Esophagus squamous epithelium (tissue), 5 donors: ENCODE measurements at regions not wholly inside any gene's neighbourhood (a gene's known extent, or its start where the extent isn't known, plus 50 kb on each side); places are given as distances from the start of the nearest gene placed in this dataset.

Experiments
- DNase-seq: peaks from one replicate; lab custom pipeline; 2025; lab: John Stamatoyannopoulos, UW
- H3K27ac ChIP-seq, 4 donors: fragments of 200-600 bp; sonication (generic); one replicate each; pipeline ENCODE4 v1.5.1; 2016 to 2019; ENCODE audit warnings: mild to moderate bottlenecking in 1 of 4
- H3K27me3 ChIP-seq, 4 donors: fragments of 200-600 bp; sonication (generic); 1 replicate in 3 of 4; 2 replicates in 1 of 4; pipeline versions ENCODE4 v1.5.1 to v1.6.0; 2017 to 2021; ENCODE audit warnings: antibody characterized with exemption in 1 of 4
- H3K36me3 ChIP-seq, 3 donors: fragments of 200-600 bp; sonication (generic); one replicate each; pipeline ENCODE4 v1.5.1; 2016 to 2019
- H3K4me1 ChIP-seq, 3 donors: fragments of 200-600 bp; sonication (generic); one replicate each; pipeline ENCODE4 v1.5.1; 2017 to 2019
- H3K4me3 ChIP-seq, 4 donors: fragments of 200-600 bp; sonication (generic); 1 replicate in 3 of 4; 2 replicates in 1 of 4; pipeline ENCODE4 v1.5.1; 2016 to 2019; ENCODE audit warnings: mild to moderate bottlenecking in 2 of 4, moderate library complexity in 1 of 4
- H3K9me3 ChIP-seq, 3 donors: fragments of 200-600 bp; sonication (generic); one replicate each; pipeline ENCODE4 v1.5.1; 2016 to 2019
- CTCF ChIP-seq, 6 experiments: fragments of 450-650 bp in 4 of 6; fragments of 200-600 bp in 2 of 6; sonication (generic) in 2 of 6; IDR thresholded peaks; one replicate each; pipeline ENCODE4 v1.5.1; 2016 to 2019; ENCODE audit warnings: antibody characterized with exemption in 6 of 6, mild to moderate bottlenecking in 4 of 6, moderate library complexity in 4 of 6
- POLR2A ChIP-seq, 4 donors: fragments of 450-650 bp; IDR thresholded peaks; one replicate each; pipeline ENCODE4 v1.6.1; 2017; ENCODE audit warnings: antibody characterized with exemption in 4 of 4, mild to moderate bottlenecking in 4 of 4, moderate library complexity in 3 of 4
- whole genome bisulfite sequencing, 2 donors: methylation state at CpG; one replicate each; pipeline ENCODE4 v1.1.5; 2018; 5-methylcytosine and 5-hydroxymethylcytosine counted together
- intact Hi-C: fragments of 100-400 bp; cut with DNase I; formaldehyde crosslinking; loops from one replicate; pipeline ENCODE4 v1.15.0; 2022
- donor health status: DM: yes; HTN: yes; CAD: no.

DNA sequence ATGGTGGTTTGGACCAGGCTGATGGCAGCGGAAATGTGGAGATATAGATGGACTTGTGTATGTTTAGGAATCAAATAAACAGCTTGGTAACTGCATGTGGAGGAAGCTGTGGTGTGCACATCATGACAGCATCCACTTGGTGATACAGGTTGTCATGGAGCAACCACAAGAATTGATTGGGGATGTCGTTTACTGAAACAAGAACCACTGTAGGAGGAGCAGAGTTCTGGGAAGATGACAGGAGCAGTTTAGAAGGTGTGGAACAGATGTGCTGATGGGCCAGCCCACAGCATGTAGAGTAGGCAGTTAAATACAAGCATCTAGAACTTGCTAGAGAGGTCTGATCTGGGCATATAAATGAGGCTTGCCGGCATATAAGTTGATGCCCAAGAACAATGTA is 152.4 kb upstream of the SERPINE2 start:
- Histone ChIP-seq H3K4me3 (no peak overlapping the region), H3K9me3 (peaks cover 0 to 13% (median 0%) of the 10 kb centered on the region in 3 donors), H3K27me3 (no peaks in the 10 kb centered on the region), H3K27ac (no peak overlapping the region), H3K4me1 (no peaks in the 10 kb centered on the region), H3K36me3 (no peaks in the 10 kb centered on the region)
- intact Hi-C loops, result no loop called here
- no peak for DNase-seq
- WGBS, 2 donors, result 74 to 86% methylated on average over 3 of the region's 3 CpGs
- TF ChIP-seq CTCF (IDR thresholded peaks at IDR 0.05), result no peak
- no peak for TF ChIP-seq POLR2A (IDR thresholded peaks at IDR 0.05)

GRCh38 chr2:224190936-224191270 is 151.8 kb upstream of the SERPINE2 start:
- intact Hi-C loops, result no loop called here
- no peak for DNase-seq
- H3K9me3 ChIP-seq, result peaks cover 0 to 13% (median 0%) of the 10 kb centered on the region in 3 donors
- H3K27ac ChIP-seq, result no peak overlapping the region
- no peaks in the 10 kb centered on the region for H3K4me1 ChIP-seq
- H3K27me3 ChIP-seq, result no peaks in the 10 kb centered on the region
- 58 to 68% methylated on average over 2 of the region's 2 CpGs for WGBS, 2 donors
- no peaks in the 10 kb centered on the region for H3K36me3 ChIP-seq
- no peak for TF ChIP-seq POLR2A (IDR thresholded peaks at IDR 0.05)
- no peak for TF ChIP-seq CTCF (IDR thresholded peaks at IDR 0.05)
- no peak overlapping the region for H3K4me3 ChIP-seq

GRCh38 chr2:224190234-224190935 is 151.3 kb upstream of the SERPINE2 start:
- H3K27ac ChIP-seq, result no peak overlapping the region
- H3K4me1 ChIP-seq, result no peaks in the 10 kb centered on the region
- H3K4me3 ChIP-seq, result no peak overlapping the region
- no peaks in the 10 kb centered on the region for H3K36me3 ChIP-seq
- no peak for DNase-seq
- TF ChIP-seq POLR2A (IDR thresholded peaks at IDR 0.05) (no peak), CTCF (IDR thresholded peaks at IDR 0.05) (no peak)
- intact Hi-C loops, result no loop called here
- WGBS, 2 donors, result 52 to 82% methylated on average over 2 of the region's 2 CpGs
- peaks cover 0 to 13% (median 0%) of the 10 kb centered on the region in 3 donors for H3K9me3 ChIP-seq
- no peaks in the 10 kb centered on the region for H3K27me3 ChIP-seq

DNA sequence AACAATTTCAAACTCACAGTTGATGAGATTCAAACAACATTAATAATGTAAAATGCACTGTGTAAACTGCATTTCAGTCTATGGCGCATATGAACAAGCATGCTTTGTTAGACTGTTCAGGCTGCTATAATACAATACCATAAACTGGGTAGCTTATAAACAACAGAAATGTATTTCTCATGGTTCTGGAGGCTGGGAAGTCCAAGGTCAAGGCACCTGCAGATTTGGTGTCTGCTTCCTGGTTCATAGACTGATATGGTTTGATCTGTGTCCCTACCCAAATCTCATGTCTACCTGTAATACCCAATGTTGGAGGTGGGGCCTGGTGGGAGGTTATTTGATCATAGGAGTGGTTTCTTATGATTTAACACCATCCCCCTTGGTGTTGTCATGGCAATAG is 148.1 kb upstream of the SERPINE2 start:
- H3K27me3 ChIP-seq, result no peaks in the 10 kb centered on the region
- H3K4me3 ChIP-seq, result no peak overlapping the region
- intact Hi-C loops, result no loop called here
- WGBS, 2 donors, result 96 to 100% methylated on average over 1 of the region's 1 CpG
- H3K4me1 ChIP-seq, result peaks cover 0 to 3% (median 0%) of the 10 kb centered on the region in 3 donors
- TF ChIP-seq POLR2A (IDR thresholded peaks at IDR 0.05) (no peak), CTCF (IDR thresholded peaks at IDR 0.05) (no peak)
- no peak overlapping the region for H3K27ac ChIP-seq
- no peak for DNase-seq
- H3K9me3 ChIP-seq, result no peaks in the 10 kb centered on the region
- no peaks in the 10 kb centered on the region for H3K36me3 ChIP-seq

- WGBS, 2 donors, result 72 to 80% methylated on average over 4 of the region's 4 CpGs
- no peaks in the 10 kb centered on the region for H3K9me3 ChIP-seq
- no peaks in the 10 kb centered on the region for H3K27me3 ChIP-seq
- H3K4me1 ChIP-seq, result peaks cover 0 to 18% (median 3%) of the 10 kb centered on the region in 3 donors
- DNase-seq, result no peak
- intact Hi-C loops, result no loop called here
- H3K4me3 ChIP-seq, result no peak overlapping the region
- no peaks in the 10 kb centered on the region for H3K36me3 ChIP-seq
- H3K27ac ChIP-seq, result no peak overlapping the region
- no peak for TF ChIP-seq CTCF (IDR thresholded peaks at IDR 0.05)
- no peak for TF ChIP-seq POLR2A (IDR thresholded peaks at IDR 0.05)
Measured at GRCh38 chr2:224185023-224185601, 146.0 kb upstream of the SERPINE2 start.
